Stimulated activated CD4-positive, alpha-beta T cell treated with anti-CD3 and anti-CD28 coated beads, TNF-alpha, amount 100 ng/mL, for 1 hour (primary cell): ENCODE measurements at regions not wholly inside any gene's neighbourhood (a gene's known extent, or its start where the extent isn't known, plus 50 kb on each side); places are given as distances from the start of the nearest gene placed in this dataset.

Source experiments
- DNase-seq, 3 donors: peaks; one replicate each; pipeline ENCODE4 v3.0.0-alpha.2; 2020; ENCODE audit warnings: low read depth in 3 of 3, low spot score in 1 of 3

- DNase-seq, result no peak
Measured at GRCh38 chr11:70715166-70715951, 317.0 kb downstream of the CTTN start.

GRCh38 chr11:70716216-70716615 lies 317.9 kb downstream of the CTTN start:
- DNase-seq, result no peak

DNA sequence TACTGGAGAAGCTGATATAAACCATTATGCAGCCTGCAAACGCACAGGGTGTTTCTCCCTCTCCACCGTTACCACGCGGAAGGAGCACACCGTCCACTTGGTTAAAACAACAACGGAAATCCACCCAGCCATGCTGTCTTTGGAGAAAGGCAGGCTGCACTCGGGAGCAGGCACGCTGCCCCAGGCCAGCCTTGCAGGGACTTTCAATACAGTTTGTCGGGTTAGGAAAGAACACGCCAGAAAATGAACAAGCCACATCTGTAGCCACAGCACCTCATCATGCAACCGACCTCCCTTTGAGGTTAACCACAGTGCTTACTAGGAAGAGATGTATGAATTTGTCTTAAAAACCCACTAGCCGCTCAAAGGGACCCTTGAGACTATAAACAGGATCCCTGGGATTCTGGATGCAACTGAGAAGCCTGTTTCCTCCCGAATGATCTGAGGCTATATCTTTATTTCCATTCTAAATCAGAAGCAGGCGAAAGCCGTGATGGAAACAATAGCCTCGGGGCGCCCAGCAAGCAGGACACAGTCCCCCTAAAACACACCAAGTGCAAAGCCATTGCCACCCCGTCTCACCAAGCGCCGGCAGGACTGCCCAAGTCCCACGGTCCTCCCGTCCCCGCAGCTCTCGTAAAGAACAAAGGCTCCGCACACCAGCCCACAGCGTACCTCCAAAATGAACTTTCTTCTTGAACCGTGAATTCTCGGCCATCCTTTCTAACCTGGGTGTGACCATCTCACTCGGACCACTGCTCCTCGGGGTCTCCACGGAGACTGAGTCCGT lies 318.9 kb downstream of the CTTN start:
- no peak for DNase-seq

DNA sequence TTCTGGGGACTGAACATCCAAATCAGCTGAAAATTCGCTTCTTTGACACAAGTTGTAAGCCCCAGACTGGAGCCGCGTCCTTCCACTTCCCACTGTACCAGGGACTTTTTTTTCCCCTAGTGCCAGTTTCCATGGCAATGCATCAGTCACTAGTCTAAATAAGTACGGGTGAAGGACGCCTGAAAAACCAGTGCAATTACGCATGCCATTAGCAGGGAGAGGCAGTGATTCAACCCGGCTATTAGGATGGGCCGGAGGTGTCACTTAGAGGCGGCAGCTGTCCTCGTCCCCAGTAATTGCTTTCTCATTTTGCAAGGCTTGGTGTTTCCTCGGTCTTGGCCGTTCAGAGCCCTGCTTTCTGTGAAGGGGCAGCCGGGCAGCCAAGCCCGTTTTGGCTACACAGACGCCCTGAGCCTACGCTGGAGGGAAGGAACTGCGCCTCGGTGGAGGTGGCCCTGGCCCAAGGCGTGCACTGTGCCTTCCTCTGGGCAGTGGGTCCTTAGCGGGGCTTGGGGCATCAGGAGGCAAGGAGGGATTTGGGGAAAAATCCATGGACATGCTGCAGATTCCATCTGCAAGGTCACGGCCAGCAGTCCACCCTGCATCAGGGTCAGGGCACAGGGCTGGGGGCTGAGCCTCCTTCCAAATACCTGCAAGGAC lies 319.7 kb downstream of the CTTN start:
- no peak for DNase-seq

DNA sequence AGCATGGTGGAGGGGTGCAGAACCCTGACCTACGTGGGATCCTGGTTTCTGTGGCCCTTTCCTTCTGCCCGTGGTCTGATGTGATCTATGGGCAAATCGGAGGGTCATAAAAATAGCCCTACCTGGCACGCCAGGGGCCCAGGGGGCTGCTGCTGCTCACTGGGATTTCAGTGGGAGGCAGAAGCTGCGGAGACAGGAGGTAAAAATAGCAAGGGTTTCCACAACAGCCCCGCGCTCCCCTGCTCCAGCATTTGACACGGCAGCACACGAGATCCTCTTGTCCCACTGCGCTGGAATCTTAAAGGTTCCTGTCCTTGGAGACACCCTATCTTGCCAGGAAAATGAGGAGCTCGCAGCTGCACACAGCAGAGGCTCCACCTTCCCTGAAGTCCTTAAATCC lies 321.2 kb downstream of the CTTN start:
- no peak for DNase-seq

DNA sequence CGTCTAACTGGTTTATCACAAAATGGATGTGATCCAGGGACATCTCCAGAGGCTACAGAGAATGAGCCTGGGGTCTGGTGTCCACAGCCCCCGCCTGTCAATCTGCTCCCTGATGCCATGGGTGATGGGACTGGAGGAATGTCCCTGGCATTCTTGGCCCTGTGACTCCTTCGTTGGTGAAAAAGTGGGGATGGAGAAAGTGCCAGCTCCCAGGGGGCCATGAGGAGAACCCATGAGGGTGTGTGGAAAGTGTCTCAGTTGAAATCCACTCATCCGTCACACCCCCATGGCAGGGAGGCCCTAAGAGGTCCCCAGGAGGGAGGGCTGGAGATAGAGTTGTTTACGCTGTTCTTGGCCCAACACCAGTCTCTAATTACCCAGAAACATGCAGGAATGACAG lies 322.0 kb downstream of the CTTN start:
- no peak for DNase-seq

DNA sequence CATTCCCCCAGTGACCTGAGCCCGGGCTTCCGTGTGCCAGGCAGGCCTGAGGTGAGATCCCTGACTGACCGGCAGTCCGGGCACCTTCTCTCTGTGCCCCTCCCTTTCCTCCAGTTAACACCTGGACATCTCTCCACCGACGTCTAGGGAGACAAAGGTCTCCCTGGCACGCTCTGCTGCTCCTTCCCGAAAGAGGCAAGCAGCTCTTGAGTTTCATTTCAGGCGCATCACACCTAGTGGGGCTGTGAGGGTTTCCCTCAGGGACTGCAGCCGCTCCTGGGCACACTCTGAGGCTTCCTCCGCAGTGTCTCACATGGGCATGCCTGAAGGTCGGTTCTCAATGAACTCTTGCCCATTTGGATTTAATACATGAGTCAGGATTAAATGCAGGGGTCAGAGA lies 322.7 kb downstream of the CTTN start:
- DNase-seq, result no peak

DNA sequence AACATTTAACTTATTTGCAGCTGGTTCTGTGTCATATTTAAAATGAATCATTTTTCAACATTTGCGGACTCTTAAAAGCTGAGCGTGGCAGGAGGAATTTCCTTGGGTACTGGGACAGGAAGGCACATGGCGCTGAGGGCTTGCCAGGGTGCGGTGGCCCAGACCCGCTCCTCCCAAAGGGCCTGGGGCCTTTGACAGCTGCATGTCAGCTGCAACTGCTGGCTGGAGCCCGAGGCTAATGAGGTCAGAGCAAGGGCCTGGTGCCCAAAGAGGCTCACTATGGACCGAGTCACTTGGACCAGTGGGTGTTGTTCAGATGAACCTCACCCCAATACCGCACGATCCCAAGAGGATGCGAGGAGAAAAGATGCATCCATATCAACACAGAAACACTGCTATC lies 326.9 kb downstream of the CTTN start:
- DNase-seq, result no peak

GRCh38 chr11:70725739-70726138 lies 327.4 kb downstream of the CTTN start:
- no peak for DNase-seq

GRCh38 chr11:70727021-70727420 lies 328.7 kb downstream of the CTTN start:
- DNase-seq, result no peak

GRCh38 chr11:70727899-70728620 lies 329.7 kb downstream of the CTTN start:
- no peak for DNase-seq

- DNase-seq, result no peak
Measured at GRCh38 chr11:70729949-70730348, 331.6 kb downstream of the CTTN start.

DNA sequence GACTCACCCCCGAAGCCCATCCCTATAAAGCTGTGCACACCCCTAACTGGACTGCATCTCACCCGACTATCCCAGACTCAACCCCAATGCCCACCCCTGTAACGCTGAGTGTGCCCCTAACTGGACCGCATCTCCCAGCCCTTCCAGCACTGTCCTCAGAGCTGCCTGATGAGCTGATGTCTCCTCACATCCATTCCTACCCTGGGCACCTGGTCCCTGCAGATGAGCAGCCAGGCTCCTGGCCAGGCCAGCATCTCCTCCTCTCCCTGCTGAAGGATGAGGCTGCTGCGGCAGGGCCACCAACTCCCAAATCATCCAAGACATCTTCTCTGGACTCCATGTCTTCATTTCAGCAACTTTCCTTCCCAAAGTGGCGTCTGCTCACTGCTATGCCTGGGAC lies 332.1 kb downstream of the CTTN start:
- no peak for DNase-seq

DNA sequence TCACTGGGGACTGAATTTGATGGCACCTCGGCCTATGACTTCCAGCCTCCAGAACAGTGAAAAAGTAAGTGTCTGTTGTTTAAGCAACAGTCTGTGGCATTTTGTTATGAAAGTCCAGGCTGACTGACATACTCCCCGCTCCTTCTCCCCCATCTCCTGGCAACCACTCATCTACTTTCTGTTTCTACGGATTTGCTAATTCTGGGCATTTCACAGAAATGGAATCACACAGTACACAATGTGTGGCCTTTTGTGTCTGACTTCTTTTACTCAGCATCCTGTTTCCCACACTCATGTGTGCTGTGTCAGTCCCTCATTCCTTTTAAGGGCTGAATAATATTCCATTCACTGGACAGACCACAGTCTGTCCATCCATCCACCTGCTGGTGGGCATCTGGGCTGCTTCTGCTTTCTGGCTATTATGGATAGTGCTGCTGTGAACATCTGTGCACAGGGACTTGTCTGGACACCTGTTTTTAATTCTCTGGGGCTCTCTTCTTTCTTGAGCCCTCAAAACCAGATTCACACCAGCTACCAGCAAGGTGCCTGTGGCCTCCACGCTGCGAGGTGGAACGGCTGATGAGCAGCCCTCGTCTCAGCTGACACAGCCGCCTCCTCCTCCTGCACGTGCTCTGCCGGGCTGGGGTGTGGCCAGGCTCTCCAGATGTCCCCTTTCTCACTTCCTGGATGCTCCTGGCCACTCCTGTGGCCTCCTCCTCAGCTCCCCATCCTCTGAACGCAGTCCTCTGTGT lies 333.1 kb downstream of the CTTN start:
- no peak for DNase-seq

DNA sequence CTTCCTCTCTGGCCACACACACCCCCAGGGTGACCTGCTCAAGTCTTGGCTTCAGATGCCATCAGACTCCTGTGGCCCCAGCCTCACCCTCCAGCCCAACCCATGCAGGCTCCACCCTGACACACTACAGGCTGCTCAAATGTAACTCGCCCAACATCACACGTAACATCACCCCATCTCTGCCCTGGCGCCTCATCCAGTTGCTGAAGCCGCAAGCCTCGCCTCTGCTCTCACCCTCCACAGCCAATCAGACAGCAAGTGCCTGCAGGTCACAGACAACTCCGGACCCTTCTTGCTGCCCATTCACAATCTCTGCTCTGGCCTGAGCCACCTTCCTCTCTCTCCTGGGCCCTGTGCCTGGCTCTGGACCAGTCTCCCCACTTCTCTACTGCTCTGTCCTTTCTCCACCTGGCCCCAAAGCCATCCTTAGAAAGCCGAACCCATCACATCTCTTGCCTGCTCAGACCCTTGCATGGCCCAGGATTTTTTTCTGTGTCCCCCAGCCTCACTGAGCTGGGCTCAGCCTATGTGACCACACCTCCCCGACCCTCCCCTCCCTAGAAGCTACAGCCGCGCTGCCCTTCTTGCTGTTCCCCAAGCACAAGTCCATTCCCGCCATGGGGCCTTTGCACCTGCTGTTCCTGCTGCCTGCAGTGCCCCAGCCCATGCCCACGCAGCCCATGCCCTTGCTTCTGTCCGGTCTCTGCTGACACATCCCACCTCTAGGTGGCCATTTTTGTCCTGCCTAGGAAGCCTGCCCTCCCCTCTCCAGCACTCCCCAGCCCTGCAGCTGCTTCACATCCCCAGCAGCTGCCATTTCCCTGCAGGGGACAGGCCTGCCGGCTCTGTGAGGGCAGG lies 333.9 kb downstream of the CTTN start:
- DNase-seq, result no peak

DNA sequence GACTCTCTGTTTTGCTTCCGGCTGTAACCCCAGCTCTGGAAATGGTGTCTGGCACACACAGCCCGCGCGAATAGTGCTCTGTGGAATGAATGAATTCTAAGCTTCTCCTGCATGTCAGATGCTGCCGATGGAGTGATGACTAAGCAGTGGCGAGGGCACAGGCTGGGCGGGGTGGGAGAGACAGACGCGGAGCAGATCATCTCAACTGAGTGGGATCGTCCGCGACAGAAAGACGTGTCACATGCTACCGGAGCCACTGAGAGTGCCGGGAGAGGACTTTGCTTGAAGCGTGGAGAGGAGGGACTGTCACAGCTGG lies 334.5 kb downstream of the CTTN start:
- DNase-seq, result no peak

DNA sequence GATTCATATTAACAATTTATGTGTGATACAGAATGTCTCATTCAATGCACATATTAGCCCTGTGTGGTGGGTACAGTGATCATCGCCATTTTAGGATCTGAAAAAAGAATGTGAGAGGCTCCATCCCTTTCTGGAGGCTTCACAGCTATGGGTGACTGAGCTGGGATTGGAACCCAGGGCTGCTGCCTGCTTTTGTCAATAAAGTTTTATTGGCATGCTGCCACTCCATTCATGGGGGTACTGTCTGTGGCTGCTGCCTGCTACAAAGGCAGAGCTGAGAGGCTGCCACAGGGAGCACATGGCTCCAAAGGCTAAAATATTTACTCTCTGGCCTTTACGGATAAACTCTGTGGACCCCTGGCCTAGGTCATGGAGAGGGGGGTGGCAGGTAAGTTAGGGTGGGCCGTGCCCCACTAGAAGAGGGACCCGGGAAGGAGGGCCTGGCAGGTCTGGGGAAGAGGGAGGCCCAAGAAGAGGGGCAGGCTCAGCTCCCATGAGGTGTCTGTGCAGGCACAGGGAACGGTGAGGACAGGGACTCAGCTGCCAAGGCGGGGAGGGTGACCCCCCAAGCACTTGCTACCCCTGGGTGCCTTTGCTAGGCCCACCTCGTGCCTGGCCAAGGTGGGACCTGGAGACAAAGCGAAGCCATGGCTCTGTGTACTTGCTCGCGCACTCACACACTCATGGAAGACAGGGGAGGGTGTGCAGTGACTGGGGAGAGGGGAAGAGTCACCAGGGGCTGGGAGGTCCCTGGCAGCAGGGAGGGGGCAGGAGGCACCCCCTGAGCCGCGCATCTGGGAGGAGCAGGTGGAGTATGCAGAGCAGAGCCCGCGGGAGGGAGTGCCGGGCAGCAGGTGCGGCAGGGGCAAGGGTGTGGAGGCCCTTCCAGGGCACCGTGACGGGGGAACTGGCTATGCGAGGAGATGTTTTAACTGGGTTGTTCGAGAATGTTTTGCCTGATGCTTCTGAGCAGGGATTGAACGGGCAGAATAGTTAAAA lies 335.3 kb downstream of the CTTN start:
- no peak for DNase-seq

DNA sequence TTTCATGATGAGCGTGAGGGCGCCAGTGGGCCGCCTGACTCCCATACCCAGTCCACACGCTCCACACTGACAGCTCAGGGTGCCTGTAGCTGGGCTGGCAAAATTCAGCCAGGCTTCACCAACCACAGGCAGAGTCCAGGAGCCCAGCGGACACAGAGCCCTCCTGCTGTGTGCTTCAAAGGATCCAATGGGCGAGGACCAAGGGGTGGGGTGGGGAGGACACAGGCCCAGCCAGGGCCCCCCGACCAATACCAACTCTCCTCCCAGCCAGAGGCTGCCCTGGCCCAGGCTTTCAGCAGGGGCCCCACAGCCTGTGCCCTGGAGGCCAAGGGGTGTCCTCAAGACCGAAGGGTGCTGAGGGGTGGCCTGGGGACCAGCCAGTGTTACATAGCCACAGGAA lies 336.1 kb downstream of the CTTN start:
- no peak for DNase-seq

DNA sequence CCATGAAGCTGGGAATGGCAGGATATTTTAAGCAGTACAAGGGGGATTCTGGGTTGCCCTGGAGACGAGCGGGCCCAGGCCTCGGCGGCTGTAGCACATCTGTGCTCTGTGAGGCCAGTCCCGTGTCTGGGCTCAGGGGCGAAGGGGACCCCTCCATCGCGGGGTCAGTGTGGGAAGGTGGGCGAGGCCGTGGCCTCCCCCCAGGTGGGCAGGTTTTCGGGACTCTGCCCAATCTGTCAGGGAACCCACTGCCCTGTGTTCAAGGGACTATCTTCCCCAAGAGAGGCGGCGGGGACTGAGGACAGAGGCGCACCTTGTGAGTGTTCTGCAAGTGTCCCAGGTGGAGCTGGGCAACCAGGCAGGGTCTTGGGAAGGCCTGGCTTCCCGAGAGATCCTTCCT lies 336.6 kb downstream of the CTTN start:
- DNase-seq, result no peak
